Neural crest cell (in vitro differentiated cells): ENCODE measurements at regions not wholly inside any gene's neighbourhood (a gene's known extent, or its start where the extent isn't known, plus 50 kb on each side); places are given as distances from the start of the nearest gene placed in this dataset.

ENCODE experiments used
- DNase-seq: peaks from one replicate; pipeline ENCODE4 v3.0.0; 2021; ENCODE audit warnings: low read depth, mixed read lengths, low spot score
- H3K27ac Mint-ChIP-seq: one replicate; pipeline ENCODE4 v1.8.0; 2021; ENCODE audit warnings: mild to moderate bottlenecking, mixed read lengths; ENCODE audit not compliant: unreplicated experiment
- H3K27me3 Mint-ChIP-seq: 2 replicates; pipeline ENCODE4 v1.8.0; 2021; ENCODE audit warnings: low read depth, mild to moderate bottlenecking, mixed read lengths
- H3K36me3 Mint-ChIP-seq: 2 replicates; pipeline ENCODE4 v1.8.0; 2021; ENCODE audit warnings: low read depth, mild to moderate bottlenecking, mixed read lengths
- H3K4me1 Mint-ChIP-seq: 2 replicates; pipeline ENCODE4 v1.8.0; 2021; ENCODE audit warnings: mixed read lengths
- H3K4me3 Mint-ChIP-seq: one replicate; pipeline ENCODE4 v1.8.0; 2021; ENCODE audit warnings: mild to moderate bottlenecking, mixed read lengths
- H3K9me3 Mint-ChIP-seq: 2 replicates; pipeline ENCODE4 v1.8.0; 2021; ENCODE audit warnings: mixed read lengths
- TF ChIP-seq, protein P1 (sequence below): fragments of 200-600 bp; sonication (generic); conservative IDR thresholded peaks from 2 replicates; pipeline ENCODE4 v1.5.0; 2021; ENCODE audit warnings: antibody characterized with exemption, mild to moderate bottlenecking

DNA sequence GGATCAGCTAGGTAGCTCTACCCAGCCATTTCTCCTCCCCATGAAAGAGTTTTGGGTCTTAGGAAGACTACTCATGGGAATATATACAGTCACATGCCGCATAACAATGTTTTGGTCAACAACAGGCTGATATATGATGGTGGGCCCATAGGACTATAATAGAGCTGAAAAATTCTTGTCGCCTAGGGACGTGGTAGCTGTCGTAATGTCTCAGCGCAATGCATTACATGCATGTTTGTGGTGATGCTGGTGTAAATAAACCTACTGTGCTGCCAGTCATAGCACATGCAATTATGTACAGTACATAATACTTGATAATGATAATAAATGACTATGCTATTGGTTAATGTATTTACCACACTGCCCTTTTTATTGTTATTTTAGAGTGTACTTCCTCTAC, 78.2 kb upstream of the DLX6 start:
- no peak overlapping the region for H3K27ac Mint-ChIP-seq
- no peaks in the 10 kb centered on the region for H3K9me3 Mint-ChIP-seq
- no peaks in the 10 kb centered on the region for H3K36me3 Mint-ChIP-seq
- TF ChIP-seq, protein P1, sequence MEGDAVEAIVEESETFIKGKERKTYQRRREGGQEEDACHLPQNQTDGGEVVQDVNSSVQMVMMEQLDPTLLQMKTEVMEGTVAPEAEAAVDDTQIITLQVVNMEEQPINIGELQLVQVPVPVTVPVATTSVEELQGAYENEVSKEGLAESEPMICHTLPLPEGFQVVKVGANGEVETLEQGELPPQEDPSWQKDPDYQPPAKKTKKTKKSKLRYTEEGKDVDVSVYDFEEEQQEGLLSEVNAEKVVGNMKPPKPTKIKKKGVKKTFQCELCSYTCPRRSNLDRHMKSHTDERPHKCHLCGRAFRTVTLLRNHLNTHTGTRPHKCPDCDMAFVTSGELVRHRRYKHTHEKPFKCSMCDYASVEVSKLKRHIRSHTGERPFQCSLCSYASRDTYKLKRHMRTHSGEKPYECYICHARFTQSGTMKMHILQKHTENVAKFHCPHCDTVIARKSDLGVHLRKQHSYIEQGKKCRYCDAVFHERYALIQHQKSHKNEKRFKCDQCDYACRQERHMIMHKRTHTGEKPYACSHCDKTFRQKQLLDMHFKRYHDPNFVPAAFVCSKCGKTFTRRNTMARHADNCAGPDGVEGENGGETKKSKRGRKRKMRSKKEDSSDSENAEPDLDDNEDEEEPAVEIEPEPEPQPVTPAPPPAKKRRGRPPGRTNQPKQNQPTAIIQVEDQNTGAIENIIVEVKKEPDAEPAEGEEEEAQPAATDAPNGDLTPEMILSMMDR = no peak
- H3K27me3 Mint-ChIP-seq = peaks cover 27% of the 10 kb centered on the region
- no peak for DNase-seq
- H3K4me3 Mint-ChIP-seq = no peak overlapping the region
- no peaks in the 10 kb centered on the region for H3K4me1 Mint-ChIP-seq

DNA sequence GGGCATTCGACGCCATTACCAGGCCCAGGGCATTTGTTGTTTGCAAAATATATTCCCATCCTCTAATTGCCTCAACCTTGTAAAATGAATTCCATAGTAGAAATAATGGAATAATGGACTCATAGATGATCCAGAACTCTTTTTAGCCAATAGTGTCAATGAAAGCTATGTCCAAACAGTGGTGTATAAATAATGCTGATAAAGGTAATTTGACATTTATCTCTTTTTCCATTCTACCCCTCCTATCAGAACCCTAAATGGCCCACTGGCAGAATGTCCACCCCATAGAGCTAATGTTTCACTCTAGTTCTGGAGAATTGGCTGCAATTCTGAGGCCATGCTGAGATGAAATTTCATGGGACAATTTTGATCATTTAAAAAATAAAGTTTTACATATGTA, 76.4 kb upstream of the DLX6 start:
- H3K36me3 Mint-ChIP-seq = no peaks in the 10 kb centered on the region
- H3K27me3 Mint-ChIP-seq = peaks cover 27% of the 10 kb centered on the region
- no peaks in the 10 kb centered on the region for H3K9me3 Mint-ChIP-seq
- H3K27ac Mint-ChIP-seq = no peak overlapping the region
- TF ChIP-seq, protein P1 = no peak
- no peak for DNase-seq
- no peaks in the 10 kb centered on the region for H3K4me1 Mint-ChIP-seq
- H3K4me3 Mint-ChIP-seq = no peak overlapping the region

DNA sequence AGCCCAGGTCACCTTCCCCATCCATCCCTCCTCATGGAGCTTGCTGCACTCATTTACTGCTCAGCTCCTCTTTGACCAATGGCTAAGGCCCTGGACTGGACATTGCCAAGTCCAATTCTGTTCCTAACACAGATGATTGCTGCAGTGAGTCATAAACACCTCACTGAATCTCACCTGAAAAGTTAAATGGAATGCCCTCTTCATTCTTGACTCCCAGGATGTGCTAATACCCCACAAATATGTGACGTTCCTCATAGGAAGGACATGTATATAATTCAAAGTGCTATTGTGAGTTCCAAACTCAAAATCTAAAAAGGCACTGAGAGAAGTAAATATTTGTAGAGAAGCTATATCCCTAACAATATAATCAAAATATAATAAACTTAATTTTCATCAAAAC, 73.5 kb upstream of the DLX6 start:
- Mint-ChIP-seq H3K4me3 (no peak overlapping the region), H3K4me1 (no peaks in the 10 kb centered on the region), H3K27ac (no peak overlapping the region), H3K27me3 (peaks cover 25% of the 10 kb centered on the region), H3K36me3 (no peaks in the 10 kb centered on the region), H3K9me3 (no peaks in the 10 kb centered on the region)
- TF ChIP-seq, protein P1 = no peak
- no peak for DNase-seq

DNA sequence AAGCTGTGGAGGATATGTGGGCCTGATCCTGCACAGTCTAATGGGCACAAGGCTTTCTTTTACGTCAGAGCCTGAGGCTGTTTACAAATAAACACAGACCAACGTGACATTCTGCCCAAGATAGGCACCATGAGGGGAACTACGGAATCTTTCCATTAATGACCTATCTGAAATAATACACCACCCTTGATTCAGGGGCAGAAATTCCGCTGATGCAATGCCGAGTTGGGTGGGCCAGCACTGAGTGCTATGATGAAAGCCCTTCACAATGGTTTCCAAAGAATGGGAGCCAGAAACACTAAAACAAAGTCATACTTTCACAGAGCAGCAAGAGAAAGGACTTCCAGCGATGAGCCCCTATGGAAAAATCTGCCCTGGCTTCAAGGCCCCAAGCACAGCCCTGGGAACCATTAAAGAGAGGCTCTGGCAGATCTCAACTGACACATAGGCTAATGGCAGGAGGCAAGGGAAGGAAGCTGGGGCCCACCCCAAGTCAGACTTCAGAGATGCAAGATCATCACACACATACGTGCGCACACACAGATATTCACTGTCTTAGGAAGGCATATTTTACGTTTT, 72.2 kb upstream of the DLX6 start:
- Mint-ChIP-seq H3K4me3 (no peak overlapping the region), H3K9me3 (no peaks in the 10 kb centered on the region), H3K4me1 (no peaks in the 10 kb centered on the region), H3K27ac (no peak overlapping the region), H3K36me3 (no peaks in the 10 kb centered on the region), H3K27me3 (peaks cover 29% of the 10 kb centered on the region)
- no peak for DNase-seq
- TF ChIP-seq, protein P1 = no peak

DNA sequence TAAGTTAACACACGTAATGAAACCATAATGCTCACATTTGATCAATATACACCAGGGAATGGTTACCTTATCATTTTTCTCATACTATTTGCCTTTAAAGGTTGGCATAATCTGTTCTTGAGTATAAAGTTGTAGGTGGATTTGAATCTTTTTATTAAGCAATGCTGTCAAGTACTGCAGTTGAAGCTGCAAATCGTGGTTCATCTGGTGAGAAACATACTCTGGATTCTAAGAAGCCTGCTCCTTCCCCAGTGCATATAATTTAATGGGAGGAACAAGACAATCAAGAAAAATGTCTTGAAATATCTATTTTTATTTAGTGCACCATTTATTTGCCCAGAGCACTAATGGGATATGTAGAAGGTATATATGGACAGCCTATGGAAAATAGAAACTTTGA, 68.7 kb upstream of the DLX6 start:
- H3K4me1 Mint-ChIP-seq = peaks cover 2% of the 10 kb centered on the region
- H3K36me3 Mint-ChIP-seq = no peaks in the 10 kb centered on the region
- H3K9me3 Mint-ChIP-seq = no peaks in the 10 kb centered on the region
- no peak for DNase-seq
- H3K27ac Mint-ChIP-seq = no peak overlapping the region
- TF ChIP-seq, protein P1 = no peak
- no peak overlapping the region for H3K4me3 Mint-ChIP-seq
- peaks cover 29% of the 10 kb centered on the region for H3K27me3 Mint-ChIP-seq
